ENCODE measurements at regions not wholly inside any gene's neighbourhood (a gene's known extent, or its start where the extent isn't known, plus 50 kb on each side); places are given as distances from the start of the nearest gene placed in this dataset.

DNA sequence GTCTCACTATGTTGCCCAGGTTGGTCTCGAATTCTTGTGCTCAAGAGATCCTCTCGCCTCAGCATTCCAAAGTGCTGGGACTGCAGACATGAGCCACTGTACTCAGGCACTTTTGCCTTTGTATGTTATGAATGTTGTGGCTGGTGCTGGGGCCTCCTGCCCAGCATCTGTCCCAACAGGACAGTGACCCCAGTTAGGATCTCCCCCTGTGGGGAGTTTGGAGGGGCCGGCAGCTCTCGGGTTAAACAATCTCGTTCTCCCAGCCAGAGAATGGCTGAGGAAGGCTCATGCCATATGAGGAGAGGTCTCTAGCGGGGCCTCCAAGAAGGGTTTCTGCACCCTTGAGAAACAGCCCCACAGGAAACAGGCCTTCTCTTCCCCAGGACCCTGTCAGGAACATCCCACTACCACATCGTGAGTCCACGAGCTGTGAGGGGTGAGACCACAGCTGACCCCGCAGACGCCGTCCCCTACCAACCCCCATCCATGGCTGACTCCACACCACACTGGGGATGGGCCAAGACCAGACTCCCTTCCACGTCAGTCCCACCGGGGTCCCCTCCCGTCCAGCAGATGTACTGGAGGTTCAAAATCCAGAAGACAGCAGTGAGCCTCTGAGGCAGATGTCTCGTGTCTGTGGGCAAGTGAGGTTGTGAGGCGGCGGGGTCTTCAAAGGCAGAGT is 54.1 kb downstream of the SHANK2 start:
- TF ChIP-seq, protein P1, sequence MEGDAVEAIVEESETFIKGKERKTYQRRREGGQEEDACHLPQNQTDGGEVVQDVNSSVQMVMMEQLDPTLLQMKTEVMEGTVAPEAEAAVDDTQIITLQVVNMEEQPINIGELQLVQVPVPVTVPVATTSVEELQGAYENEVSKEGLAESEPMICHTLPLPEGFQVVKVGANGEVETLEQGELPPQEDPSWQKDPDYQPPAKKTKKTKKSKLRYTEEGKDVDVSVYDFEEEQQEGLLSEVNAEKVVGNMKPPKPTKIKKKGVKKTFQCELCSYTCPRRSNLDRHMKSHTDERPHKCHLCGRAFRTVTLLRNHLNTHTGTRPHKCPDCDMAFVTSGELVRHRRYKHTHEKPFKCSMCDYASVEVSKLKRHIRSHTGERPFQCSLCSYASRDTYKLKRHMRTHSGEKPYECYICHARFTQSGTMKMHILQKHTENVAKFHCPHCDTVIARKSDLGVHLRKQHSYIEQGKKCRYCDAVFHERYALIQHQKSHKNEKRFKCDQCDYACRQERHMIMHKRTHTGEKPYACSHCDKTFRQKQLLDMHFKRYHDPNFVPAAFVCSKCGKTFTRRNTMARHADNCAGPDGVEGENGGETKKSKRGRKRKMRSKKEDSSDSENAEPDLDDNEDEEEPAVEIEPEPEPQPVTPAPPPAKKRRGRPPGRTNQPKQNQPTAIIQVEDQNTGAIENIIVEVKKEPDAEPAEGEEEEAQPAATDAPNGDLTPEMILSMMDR (IDR thresholded peaks at IDR 0.05; ENCODE audit: borderline replicate concordance, control extremely low read depth, extremely low read depth, insufficient read depth, missing control alignments): no peak
- DNase-seq (ENCODE audit: low spot score): no peak
- in situ Hi-C loops (cut with MboI; ENCODE audit: low sequenced_read_pairs, unreplicated experiment): no loop called here

DNA sequence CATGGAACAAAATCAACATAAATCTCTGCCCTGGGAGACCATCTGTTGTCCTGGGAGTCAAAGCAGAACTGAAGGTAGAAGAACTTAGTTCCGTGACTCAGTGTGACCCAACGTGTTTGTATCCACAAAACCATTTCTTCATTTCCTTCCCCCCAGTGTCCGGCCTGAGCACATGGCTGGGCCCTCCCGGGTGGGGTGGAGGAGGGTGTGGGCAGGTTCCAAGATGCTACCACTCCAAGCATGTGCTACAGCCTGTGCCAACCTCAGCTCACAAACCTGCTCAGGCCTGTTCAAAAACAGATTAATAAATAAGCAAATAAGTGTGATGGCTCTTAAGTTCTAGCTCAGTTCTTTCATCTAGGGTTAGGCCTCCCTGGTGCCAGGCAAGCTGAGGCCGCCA is 55.3 kb downstream of the SHANK2 start:
- in situ Hi-C loops (cut with MboI; ENCODE audit: low sequenced_read_pairs, unreplicated experiment): no loop called here
- DNase-seq (ENCODE audit: low spot score): no peak
- TF ChIP-seq, protein P1 (IDR thresholded peaks at IDR 0.05; ENCODE audit: borderline replicate concordance, control extremely low read depth, extremely low read depth, insufficient read depth, missing control alignments): no peak

DNA sequence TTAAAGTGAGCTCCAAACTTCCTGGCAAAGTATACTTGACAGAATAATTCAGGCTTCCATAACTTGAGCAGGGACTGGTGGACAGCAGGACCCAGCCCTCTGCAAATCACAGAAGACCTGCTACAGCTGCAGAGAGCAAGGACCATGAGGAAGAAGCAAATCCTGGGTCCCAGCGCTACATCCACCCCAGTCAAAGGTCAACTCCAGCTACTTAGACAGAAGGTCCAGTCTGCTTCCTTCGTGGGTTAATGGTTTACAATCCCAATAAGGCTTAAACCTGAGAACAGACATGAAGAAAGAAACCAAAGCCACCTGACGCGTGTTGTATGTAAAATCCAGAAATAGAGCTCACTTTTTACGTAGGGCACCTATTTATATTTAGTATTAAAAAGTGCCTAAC is 57.7 kb downstream of the SHANK2 start:
- no peak for DNase-seq (ENCODE audit: low spot score)
- in situ Hi-C loops (cut with MboI; ENCODE audit: low sequenced_read_pairs, unreplicated experiment): no loop called here
- TF ChIP-seq, protein P1 (IDR thresholded peaks at IDR 0.05; ENCODE audit: borderline replicate concordance, control extremely low read depth, extremely low read depth, insufficient read depth, missing control alignments): no peak

DNA sequence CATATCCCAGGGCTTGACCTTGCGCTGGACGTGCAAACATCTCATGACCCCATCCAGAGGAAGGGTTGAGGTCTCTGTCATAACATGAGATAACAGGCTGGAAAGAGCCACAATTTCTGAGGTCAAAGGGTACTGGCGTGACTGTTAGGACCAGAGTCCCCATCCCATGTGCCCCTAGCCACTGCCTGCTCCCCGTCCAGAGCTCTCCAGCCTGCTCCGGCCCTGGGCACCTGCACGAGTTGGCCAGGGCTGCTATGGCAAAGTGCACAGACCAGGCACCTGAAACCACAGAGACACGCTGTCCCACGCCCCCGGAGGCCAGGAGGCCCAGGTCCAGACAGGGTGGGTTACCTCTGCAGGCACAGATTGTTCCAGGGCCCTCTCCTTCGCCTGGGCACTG is 58.9 kb downstream of the SHANK2 start:
- in situ Hi-C loops (cut with MboI; ENCODE audit: low sequenced_read_pairs, unreplicated experiment): no loop called here
- no peak for DNase-seq (ENCODE audit: low spot score)
- TF ChIP-seq, protein P1 (IDR thresholded peaks at IDR 0.05; ENCODE audit: borderline replicate concordance, control extremely low read depth, extremely low read depth, insufficient read depth, missing control alignments): no peak

DNA sequence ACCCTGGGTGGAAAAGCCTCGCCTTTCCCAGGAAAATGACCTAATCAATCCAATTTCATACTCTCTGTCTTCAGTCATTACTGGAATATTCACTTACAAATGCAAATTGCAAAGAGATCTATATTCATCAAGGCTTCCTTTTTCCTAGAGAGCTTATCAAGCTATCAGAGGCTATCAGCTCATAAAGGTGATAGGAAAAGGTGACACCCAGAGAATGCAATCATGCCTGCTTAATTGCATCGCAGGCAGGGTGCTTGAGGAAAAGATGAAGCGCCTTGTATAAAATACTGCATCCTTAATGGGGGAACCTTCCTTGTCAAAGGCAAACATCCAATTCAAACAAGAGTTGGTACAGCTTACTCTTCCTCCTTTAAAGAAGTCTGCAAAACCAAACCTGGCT is 59.7 kb downstream of the SHANK2 start:
- no peak for DNase-seq (ENCODE audit: low spot score)
- in situ Hi-C loops (cut with MboI; ENCODE audit: low sequenced_read_pairs, unreplicated experiment): no loop called here
- TF ChIP-seq, protein P1 (IDR thresholded peaks at IDR 0.05; ENCODE audit: borderline replicate concordance, control extremely low read depth, extremely low read depth, insufficient read depth, missing control alignments): no peak

DNA sequence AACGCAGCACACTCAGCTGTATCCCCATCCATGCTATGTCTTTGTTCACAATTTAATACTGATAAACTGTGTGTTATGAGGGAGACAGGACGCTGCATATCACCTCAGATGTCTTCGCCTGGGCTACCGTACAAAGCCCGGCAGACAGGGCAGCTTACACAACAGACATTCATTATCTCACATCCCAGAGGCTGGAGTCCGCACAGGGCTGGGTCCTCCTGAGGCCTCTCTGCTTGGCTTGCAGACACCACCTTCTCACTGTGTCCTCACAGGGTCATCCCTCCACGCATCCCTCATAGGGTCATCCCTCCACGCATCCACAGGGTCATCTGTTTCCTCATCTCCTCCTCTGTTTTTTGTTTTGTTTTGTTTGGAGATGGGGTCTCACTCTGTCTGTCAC is 61.2 kb downstream of the SHANK2 start:
- DNase-seq (ENCODE audit: low spot score): no peak
- in situ Hi-C loops (cut with MboI; ENCODE audit: low sequenced_read_pairs, unreplicated experiment): no loop called here
- TF ChIP-seq, protein P1 (IDR thresholded peaks at IDR 0.05; ENCODE audit: borderline replicate concordance, control extremely low read depth, extremely low read depth, insufficient read depth, missing control alignments): no peak
